IPS-18a (cell line): ENCODE measurements at regions not wholly inside any gene's neighbourhood (a gene's known extent, or its start where the extent isn't known, plus 50 kb on each side); places are given as distances from the start of the nearest gene placed in this dataset.
A peak's percentile ranks its signal among the peaks of the same experiment; 100 is the strongest.
"Not testable (repeated sequence)": the region's sequence is repeated elsewhere in the genome, so short reads cannot be mapped to it uniquely, and the experiment has no call there.

Experiments
- H3K27ac ChIP-seq: one replicate; pipeline ENCODE4 v1.5.1; 2013; ENCODE audit warnings: low read length
- H3K27me3 ChIP-seq: one replicate; pipeline ENCODE4 v1.6.1; 2013; ENCODE audit warnings: mild to moderate bottlenecking, low read length; ENCODE audit not compliant: control insufficient read depth, insufficient read depth
- H3K36me3 ChIP-seq: one replicate; pipeline ENCODE4 v1.6.1; 2013; ENCODE audit warnings: low read depth, low read length; ENCODE audit not compliant: control insufficient read depth
- H3K4me1 ChIP-seq: one replicate; pipeline ENCODE4 v1.6.1; 2013; ENCODE audit warnings: low read depth, low read length; ENCODE audit not compliant: control insufficient read depth
- H3K4me3 ChIP-seq: one replicate; pipeline ENCODE4 v1.5.1; 2013; ENCODE audit warnings: low read length
- H3K9ac ChIP-seq: one replicate; pipeline ENCODE4 v1.6.1; 2013; ENCODE audit warnings: mild to moderate bottlenecking, low read length, moderate library complexity
- H3K9me3 ChIP-seq: one replicate; pipeline ENCODE4 v1.6.1; 2013; ENCODE audit warnings: low read depth, low read length; ENCODE audit not compliant: control insufficient read depth

DNA sequence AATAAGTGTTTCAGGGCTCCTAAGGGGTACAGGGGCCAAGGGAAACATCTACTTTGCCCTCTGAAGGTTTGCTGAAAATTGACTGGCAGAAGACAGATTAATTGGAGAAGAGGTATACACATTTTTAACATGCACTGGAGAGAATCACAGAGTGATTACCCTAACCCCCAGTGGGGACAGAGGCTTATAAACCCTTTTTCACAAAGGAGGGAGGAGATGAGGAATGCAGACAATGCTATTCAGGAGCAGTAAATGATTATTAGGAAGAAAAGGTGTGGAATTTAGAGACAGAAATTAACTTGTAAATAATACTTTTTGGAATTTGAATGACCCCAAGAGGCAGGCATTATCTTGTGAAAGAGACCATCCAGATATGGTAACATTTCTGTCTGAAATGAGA is 582.4 kb upstream of the B3GAT1 start:
- H3K9ac ChIP-seq = peak overlapping the region; percentile 49
- H3K9me3 ChIP-seq = no peaks in the 10 kb centered on the region
- H3K36me3 ChIP-seq = no peaks in the 10 kb centered on the region
- H3K27ac ChIP-seq = peak overlapping the region; percentile 58
- no peaks in the 10 kb centered on the region for H3K27me3 ChIP-seq
- H3K4me1 ChIP-seq = peaks cover 72% of the 10 kb centered on the region
- peak overlapping the region; percentile 21 for H3K4me3 ChIP-seq

DNA sequence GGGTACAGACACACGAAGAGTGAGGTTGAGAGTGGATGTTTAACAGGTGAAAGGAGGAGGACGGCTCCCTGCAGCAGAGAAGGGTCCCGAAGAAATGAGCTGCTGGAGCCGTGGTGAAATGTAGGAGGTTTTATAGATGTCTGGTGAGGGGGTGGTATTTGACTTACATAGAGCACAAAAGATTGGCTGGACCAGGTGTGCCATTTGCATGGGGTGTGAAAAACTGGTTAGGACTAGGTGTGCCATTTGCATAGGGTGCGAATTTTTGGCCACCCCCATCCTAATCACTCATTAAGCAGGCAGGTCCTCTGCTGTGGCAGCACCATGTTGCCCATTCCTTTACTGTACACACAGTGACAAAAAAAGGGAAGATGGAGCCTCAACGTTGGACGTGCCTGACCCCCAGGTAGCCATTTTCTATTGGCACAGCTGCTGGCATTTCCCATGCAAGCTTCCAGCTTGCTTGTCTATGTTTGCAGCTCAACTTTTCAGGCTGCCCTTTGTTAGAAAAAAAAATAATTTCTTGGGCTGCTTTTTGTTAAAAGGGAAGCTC is 581.7 kb upstream of the B3GAT1 start:
- H3K4me3 ChIP-seq = peak overlapping the region; percentile 15
- peaks cover 66% of the 10 kb centered on the region for H3K4me1 ChIP-seq
- peak overlapping the region; percentile 58 for H3K27ac ChIP-seq
- H3K9me3 ChIP-seq = no peaks in the 10 kb centered on the region
- no peaks in the 10 kb centered on the region for H3K36me3 ChIP-seq
- no peaks in the 10 kb centered on the region for H3K27me3 ChIP-seq
- peak overlapping the region; percentile 49 for H3K9ac ChIP-seq

DNA sequence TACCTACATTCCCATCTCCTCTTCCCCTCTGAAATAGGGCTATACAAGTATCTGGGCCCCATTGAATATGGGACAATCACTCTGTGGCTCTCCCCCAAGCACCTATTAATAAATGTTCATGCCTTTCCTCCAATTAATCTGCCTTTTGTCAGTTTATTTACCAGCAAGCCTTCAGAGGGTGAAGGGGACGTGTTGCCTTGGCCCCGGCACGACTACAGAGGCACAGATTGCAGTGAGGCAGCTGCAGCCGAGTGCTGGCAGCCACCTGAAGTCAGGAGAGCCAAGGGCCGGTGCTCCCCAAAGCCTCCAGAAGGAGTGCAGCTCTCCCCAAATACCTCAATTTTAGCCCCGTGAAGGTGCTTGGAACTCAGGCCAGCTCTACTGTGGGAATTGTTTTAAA is 580.9 kb upstream of the B3GAT1 start:
- Histone ChIP-seq H3K9ac (no peak overlapping the region), H3K36me3 (no peaks in the 10 kb centered on the region), H3K9me3 (no peaks in the 10 kb centered on the region), H3K27ac (no peak overlapping the region), H3K4me3 (no peak overlapping the region), H3K4me1 (peaks cover 62% of the 10 kb centered on the region), H3K27me3 (no peaks in the 10 kb centered on the region)

DNA sequence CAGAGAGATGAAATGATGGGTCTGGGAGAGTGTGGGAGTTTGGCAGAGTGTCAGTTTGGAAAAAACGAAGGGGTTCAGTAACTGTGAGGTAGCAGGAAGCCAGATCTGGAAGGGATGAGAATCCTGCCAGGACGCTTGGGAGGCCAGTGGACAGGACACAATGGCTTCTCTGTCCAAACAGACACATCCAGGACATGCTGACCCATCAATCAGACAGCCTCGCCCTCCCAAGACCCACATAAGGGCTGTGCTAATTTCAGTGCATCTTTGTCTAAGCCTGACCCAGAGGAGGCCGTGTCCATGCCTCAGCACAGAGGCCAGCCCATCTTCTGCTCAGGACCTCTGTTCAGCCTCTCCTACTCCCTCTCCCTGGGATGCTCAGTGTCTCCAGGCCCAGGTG is 576.5 kb upstream of the B3GAT1 start:
- no peak overlapping the region for H3K27ac ChIP-seq
- no peaks in the 10 kb centered on the region for H3K27me3 ChIP-seq
- H3K4me3 ChIP-seq = no peak overlapping the region
- H3K9me3 ChIP-seq = no peaks in the 10 kb centered on the region
- no peaks in the 10 kb centered on the region for H3K36me3 ChIP-seq
- no peak overlapping the region for H3K9ac ChIP-seq
- peaks cover 35% of the 10 kb centered on the region for H3K4me1 ChIP-seq

DNA sequence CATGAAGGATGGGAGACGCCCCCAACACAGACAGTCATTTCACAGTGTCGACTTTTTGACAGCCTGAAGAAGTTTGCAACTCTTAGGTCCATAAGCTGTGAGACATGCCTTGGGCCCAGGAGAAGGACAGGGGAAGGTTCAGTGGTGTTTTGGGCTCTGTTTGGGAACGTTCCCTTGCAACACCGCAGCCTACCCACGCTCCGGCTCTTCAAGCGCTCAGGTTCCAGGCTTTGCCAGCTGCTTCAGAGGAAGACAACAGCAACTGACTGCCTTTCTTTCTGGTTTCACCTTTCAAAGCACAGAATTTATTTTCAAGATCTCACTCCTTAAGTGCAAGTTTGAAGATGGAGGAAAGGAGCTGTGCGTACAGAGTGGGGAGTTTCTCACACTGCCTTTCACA is 575.8 kb upstream of the B3GAT1 start:
- H3K27me3 ChIP-seq = no peaks in the 10 kb centered on the region
- no peaks in the 10 kb centered on the region for H3K9me3 ChIP-seq
- no peak overlapping the region for H3K4me3 ChIP-seq
- H3K36me3 ChIP-seq = no peaks in the 10 kb centered on the region
- peaks cover 30% of the 10 kb centered on the region for H3K4me1 ChIP-seq
- no peak overlapping the region for H3K27ac ChIP-seq
- H3K9ac ChIP-seq = no peak overlapping the region

DNA sequence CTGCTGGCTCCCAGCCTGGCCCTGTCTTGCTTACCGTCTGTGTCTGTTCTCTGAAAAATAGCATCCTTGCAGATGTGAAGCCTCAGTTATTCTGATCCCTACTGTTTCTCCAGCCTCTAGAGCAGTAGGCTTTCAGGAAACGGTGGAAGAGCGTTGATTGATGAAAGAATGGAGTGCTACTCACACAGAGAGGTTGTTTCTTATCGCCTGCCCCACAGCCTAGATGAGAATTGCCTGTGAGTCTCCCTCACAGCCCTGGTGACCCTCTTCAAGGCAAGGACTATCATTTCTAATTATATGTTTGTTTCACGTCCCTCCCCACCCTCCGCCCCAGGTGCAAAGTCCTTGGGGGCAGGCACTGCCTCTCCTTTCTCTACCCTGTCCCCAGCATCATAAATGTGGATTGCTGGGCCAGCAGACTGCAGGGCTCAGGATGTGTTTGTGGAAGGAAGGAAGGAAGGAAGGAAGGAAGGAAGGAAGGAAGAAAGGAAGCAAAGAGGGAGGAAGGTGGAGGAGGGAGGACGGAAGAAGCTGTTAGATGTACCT is 575.3 kb upstream of the B3GAT1 start:
- H3K27me3 ChIP-seq = no peaks in the 10 kb centered on the region
- no peak overlapping the region for H3K9ac ChIP-seq
- H3K9me3 ChIP-seq = no peaks in the 10 kb centered on the region
- peaks cover 30% of the 10 kb centered on the region for H3K4me1 ChIP-seq
- no peak overlapping the region for H3K4me3 ChIP-seq
- H3K27ac ChIP-seq = no peak overlapping the region
- H3K36me3 ChIP-seq = no peaks in the 10 kb centered on the region

DNA sequence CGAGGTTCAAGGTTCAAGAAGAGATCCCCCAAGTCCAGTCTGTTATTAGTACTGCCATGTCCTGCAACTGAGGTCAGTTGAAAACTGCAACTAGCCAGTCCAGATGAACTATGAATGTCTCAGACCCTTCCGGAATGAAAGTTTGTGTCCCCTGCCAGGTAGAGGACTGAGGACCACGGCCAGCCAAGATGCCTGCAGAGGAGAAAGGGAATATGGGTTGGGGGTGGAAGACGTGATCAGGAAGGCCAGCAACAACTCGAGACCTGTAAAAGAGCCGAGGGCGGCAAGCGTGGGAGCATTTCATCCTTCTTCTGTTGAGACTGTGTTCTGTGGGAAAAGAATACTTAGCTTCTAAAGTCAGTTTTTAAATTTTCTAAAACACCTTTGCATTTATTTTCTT is 572.4 kb upstream of the B3GAT1 start:
- Histone ChIP-seq H3K4me1 (peaks cover 16% of the 10 kb centered on the region), H3K27me3 (no peaks in the 10 kb centered on the region), H3K9me3 (no peaks in the 10 kb centered on the region), H3K36me3 (no peaks in the 10 kb centered on the region), H3K4me3 (no peak overlapping the region), H3K27ac (no peak overlapping the region), H3K9ac (no peak overlapping the region)

DNA sequence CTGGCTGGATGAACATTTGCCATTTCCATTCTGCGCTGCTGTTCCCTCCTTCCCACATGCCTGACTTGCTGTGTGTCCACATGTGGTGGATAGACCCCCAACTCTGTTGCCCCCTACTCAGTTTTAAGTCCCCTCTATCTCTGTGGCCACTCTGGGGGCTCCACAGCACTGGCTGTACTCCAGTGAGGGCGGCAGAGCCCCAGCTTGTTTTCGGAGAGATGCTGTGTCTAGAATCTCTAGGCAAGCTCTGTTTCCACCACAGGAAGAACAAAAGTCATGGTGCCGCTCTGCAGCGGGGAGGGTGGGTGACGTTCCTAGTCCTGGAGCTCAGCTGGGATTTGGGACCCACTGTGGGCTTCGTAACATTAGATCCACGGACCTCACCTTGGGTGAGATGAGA is 570.4 kb upstream of the B3GAT1 start:
- not testable (repeated sequence) for H3K27me3 ChIP-seq, H3K27ac ChIP-seq, H3K4me3 ChIP-seq, H3K9me3 ChIP-seq, H3K36me3 ChIP-seq, H3K9ac ChIP-seq
- peaks cover 15% of the 10 kb centered on the region for H3K4me1 ChIP-seq

DNA sequence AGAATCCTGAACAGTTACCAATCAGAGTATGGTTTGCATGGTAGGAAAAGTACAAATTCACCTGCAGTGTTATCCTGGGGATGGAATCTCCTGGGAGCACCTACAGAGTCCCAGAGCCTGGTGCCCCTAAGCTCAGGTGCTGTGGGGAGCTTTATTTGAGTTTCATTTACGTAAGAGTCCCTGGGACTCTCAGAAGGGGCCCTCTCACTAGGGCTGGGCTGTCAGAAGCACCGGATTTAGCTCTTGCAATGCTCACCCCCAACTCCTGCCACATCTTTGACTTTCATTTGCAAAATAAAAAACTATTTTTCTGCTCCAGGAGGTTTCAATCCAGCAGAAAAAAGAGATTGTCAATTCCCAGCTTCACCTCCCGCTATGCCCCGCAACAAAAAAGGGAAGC is 569.8 kb upstream of the B3GAT1 start:
- H3K4me3 ChIP-seq = no peak overlapping the region
- no peak overlapping the region for H3K27ac ChIP-seq
- no peaks in the 10 kb centered on the region for H3K36me3 ChIP-seq
- peaks cover 15% of the 10 kb centered on the region for H3K4me1 ChIP-seq
- H3K9me3 ChIP-seq = no peaks in the 10 kb centered on the region
- H3K27me3 ChIP-seq = no peaks in the 10 kb centered on the region
- H3K9ac ChIP-seq = no peak overlapping the region

DNA sequence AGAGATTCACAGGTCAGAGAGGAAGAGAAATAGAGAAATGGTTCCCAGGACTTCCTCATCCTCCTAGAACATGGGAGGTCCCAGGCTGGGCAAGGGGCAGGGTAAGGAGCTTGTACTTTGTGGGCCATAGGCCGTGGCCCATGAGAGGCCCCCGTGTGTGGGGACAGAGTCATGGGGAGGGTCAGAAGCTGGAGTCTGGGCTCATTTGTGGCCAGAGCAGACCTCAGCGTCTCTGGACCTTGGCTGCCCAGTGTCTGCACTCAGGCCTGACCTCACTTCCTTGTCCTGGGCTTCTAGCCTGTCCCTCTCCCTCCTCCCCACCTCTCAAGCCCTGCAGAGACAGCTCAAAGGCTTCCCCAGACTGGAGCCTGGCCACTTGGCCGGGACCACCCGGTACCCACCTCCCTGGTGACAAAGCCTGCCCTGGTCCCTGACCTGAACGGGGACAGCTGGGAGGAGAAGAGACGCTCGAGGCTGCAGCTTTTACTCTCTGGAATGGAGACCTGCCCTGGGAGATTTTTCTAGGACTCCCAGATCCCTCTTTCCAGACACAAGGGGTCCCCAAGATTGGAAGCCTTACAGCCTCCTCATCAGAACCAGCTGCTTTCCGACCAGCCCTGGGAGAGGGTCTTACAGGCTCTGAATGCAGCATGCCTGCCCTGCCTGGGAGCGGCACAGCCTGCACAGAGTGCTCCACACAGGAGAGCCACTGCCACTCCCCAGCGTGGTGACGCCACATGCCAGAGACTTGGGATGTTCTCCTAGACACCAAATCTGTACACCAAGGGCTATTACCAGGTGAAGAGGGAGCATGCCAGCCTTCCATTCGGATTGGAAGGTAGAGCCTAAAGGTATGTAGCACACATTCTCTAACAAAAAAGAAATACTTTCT is 569.0 kb upstream of the B3GAT1 start:
- no peak overlapping the region for H3K4me3 ChIP-seq
- H3K36me3 ChIP-seq = no peaks in the 10 kb centered on the region
- peaks cover 15% of the 10 kb centered on the region for H3K4me1 ChIP-seq
- no peaks in the 10 kb centered on the region for H3K27me3 ChIP-seq
- H3K27ac ChIP-seq = no peak overlapping the region
- H3K9ac ChIP-seq = no peak overlapping the region
- no peaks in the 10 kb centered on the region for H3K9me3 ChIP-seq

DNA sequence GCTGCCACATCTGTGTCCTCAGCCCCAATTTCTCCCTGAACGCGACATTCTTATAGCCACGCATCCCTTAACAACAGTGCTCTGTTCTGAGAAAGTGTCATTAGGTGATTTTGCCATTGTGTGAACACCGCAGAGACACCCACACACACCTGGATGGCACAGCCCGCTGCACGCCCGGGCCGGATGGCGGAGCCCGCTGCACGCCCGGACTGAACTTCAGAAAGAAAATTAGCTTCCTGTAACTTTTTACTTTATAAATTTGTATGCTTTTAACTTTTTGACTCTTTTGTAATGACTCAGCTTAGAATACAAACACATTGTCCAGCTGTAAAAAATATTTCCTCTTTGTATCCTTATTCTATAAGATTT is 567.0 kb upstream of the B3GAT1 start:
- peaks cover 15% of the 10 kb centered on the region for H3K4me1 ChIP-seq
- H3K27me3 ChIP-seq, H3K9ac ChIP-seq, H3K9me3 ChIP-seq, H3K36me3 ChIP-seq, H3K4me3 ChIP-seq, H3K27ac ChIP-seq: not testable (repeated sequence)
